Panc1 (cell line): ENCODE measurements at regions not wholly inside any gene's neighbourhood (a gene's known extent, or its start where the extent isn't known, plus 50 kb on each side); places are given as distances from the start of the nearest gene placed in this dataset.

Source experiments
- CTCF ChIP-seq: fragments of 450-650 bp; IDR thresholded peaks from 2 replicates; pipeline ENCODE4 v1.5.1; 2017; ENCODE audit warnings: mild to moderate bottlenecking
- TCF7L2 ChIP-seq: IDR thresholded peaks from 2 replicates; pipeline ENCODE4 v1.6.1; 2011; ENCODE audit warnings: mild to moderate bottlenecking, low read depth, low read length, inconsistent platforms

DNA sequence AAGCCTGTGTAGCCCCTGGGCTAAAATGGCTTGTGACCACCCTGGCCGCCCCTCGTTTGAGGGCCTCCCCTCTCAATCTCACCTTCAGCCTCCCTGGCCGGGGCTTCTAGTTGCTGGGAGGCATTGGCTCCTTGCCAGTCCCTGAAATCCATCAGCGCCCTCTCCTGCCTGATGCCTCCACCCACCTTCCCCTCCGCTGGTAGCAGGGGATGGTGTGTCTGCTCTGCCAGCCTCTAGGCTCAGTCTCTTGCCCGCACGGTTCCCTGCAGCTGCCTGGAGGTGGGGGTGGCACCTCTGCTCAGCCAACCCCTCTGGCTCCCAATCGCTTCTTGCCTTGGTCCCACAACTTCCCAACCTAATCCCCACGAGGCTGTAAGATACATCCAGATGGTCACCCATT lies 167.9 kb downstream of the PHETA1 start:
- TF ChIP-seq CTCF (no peak), TCF7L2 (no peak)
